GM12874 (cell line): ENCODE measurements at regions not wholly inside any gene's neighbourhood (a gene's known extent, or its start where the extent isn't known, plus 50 kb on each side); places are given as distances from the start of the nearest gene placed in this dataset.

Experiments
- CTCF ChIP-seq: IDR thresholded peaks from 2 replicates; pipeline ENCODE4 v1.5.1; 2011; ENCODE audit warnings: low read depth, mild to moderate bottlenecking, control low read depth, low read length, moderate library complexity; ENCODE audit not compliant: insufficient read depth

- no peak for TF ChIP-seq CTCF
These were observed 332.4 kb upstream of the LRIG3 start for GRCh38 chr12:59252731-59253130.

- no peak for TF ChIP-seq CTCF
These were observed 330.5 kb upstream of the LRIG3 start for GRCh38 chr12:59250766-59251165.

- TF ChIP-seq CTCF, result no peak
These were observed 319.7 kb upstream of the LRIG3 start for GRCh38 chr12:59240048-59240447.

- no peak for TF ChIP-seq CTCF
These were observed 314.1 kb upstream of the LRIG3 start for GRCh38 chr12:59234391-59234790.

- TF ChIP-seq CTCF, result no peak
These were observed 310.0 kb upstream of the LRIG3 start for GRCh38 chr12:59230334-59230733.

- TF ChIP-seq CTCF, result no peak
These were observed 298.8 kb upstream of the LRIG3 start for GRCh38 chr12:59219148-59219547.

- no peak for TF ChIP-seq CTCF
These were observed 276.7 kb upstream of the LRIG3 start for GRCh38 chr12:59196989-59197388.

- TF ChIP-seq CTCF, result no peak
These were observed 274.5 kb upstream of the LRIG3 start for GRCh38 chr12:59194794-59195193.
